ENCODE measurements at regions not wholly inside any gene's neighbourhood (a gene's known extent, or its start where the extent isn't known, plus 50 kb on each side); places are given as distances from the start of the nearest gene placed in this dataset.

- TF ChIP-seq CTCF (IDR thresholded peaks at IDR 0.05), result no peak
- no peak for TF ChIP-seq EP300 (IDR thresholded peaks at IDR 0.05)
- no peak for TF ChIP-seq POLR2A (IDR thresholded peaks at IDR 0.05)
- TF ChIP-seq POLR2AphosphoS5 (IDR thresholded peaks at IDR 0.05), result no peak
These were observed 239.9 kb upstream of the DKK2 start for GRCh38 chr4:107276052-107276451.
